Upper lobe of right lung (tissue), 1 donor: ENCODE measurements at regions not wholly inside any gene's neighbourhood (a gene's known extent, or its start where the extent isn't known, plus 50 kb on each side); places are given as distances from the start of the nearest gene placed in this dataset.

ENCODE experiments used
- ATAC-seq: fragments of 200-7000 bp; cut with Tn5 transposase; one replicate; pipeline ENCODE4 v1.9.1; 2020; ENCODE audit warnings: mild to moderate bottlenecking, moderate library complexity
- DNase-seq: peaks from one replicate; pipeline ENCODE4 v3.0.0-alpha.2; 2020
- H3K27ac ChIP-seq: fragments of 200-600 bp; one replicate; pipeline ENCODE4 v1.8.0; 2022
- H3K27me3 ChIP-seq: fragments of 200-600 bp; one replicate; pipeline ENCODE4 v1.8.0; 2022; ENCODE audit warnings: mild to moderate bottlenecking
- H3K36me3 ChIP-seq: fragments of 200-600 bp; one replicate; pipeline ENCODE4 v1.8.0; 2022
- H3K4me1 ChIP-seq: fragments of 200-600 bp; one replicate; pipeline ENCODE4 v1.8.0; 2022
- H3K4me3 ChIP-seq: fragments of 200-600 bp; one replicate; pipeline ENCODE4 v1.8.0; 2022; ENCODE audit warnings: mild to moderate bottlenecking
- H3K9me3 ChIP-seq: fragments of 200-600 bp; one replicate; pipeline ENCODE4 v1.8.0; 2022
- intact Hi-C: fragments of 100-400 bp; cut with DNase I; formaldehyde crosslinking; loops from one replicate; pipeline ENCODE4 v1.11.0; 2022
- TF ChIP-seq, protein P1 (sequence below): fragments of 200-600 bp; IDR thresholded peaks from one replicate; pipeline ENCODE4 v1.8.0; 2022; ENCODE audit warnings: antibody characterized with exemption
- donor health status: DM: no; HTN: yes; CAD: no; lungs with severe emphysema.

DNA sequence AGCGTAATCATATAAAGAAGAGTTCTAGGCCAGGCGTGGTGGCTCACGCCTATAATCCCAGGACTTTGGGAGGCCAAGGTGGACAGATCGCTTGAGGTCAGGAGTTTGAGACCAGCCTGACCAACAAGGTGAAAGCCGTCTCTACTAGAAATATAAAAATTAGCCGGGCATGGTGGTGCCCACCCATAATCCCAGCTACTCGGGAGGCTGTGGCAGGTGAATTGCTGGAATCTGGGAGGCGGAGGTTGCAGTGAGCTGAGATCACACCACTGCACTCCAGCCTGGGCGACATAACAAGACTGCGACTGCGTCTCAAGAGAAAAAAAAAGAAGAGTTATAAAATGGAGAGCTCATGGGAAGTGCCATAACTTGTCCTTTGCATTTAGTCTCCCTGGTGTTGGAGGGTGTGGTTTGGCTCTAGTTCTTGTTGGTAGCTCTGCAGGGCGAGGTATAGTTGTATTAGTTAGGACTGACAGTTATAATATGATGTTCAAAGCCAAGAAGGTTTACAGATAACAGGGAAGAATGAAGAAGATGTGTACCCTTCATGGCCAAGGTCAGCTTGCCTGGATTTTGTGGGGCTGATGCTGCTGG is 54.8 kb downstream of the UTRN start:
- H3K9me3 ChIP-seq = no peaks in the 10 kb centered on the region
- peaks cover 80% of the 10 kb centered on the region for H3K4me1 ChIP-seq
- TF ChIP-seq, protein P1, sequence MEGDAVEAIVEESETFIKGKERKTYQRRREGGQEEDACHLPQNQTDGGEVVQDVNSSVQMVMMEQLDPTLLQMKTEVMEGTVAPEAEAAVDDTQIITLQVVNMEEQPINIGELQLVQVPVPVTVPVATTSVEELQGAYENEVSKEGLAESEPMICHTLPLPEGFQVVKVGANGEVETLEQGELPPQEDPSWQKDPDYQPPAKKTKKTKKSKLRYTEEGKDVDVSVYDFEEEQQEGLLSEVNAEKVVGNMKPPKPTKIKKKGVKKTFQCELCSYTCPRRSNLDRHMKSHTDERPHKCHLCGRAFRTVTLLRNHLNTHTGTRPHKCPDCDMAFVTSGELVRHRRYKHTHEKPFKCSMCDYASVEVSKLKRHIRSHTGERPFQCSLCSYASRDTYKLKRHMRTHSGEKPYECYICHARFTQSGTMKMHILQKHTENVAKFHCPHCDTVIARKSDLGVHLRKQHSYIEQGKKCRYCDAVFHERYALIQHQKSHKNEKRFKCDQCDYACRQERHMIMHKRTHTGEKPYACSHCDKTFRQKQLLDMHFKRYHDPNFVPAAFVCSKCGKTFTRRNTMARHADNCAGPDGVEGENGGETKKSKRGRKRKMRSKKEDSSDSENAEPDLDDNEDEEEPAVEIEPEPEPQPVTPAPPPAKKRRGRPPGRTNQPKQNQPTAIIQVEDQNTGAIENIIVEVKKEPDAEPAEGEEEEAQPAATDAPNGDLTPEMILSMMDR = no peak
- intact Hi-C loops = no loop called here
- peak overlapping the region; percentile 26 for H3K27ac ChIP-seq
- no peaks in the 10 kb centered on the region for H3K27me3 ChIP-seq
- no peaks in the 10 kb centered on the region for H3K36me3 ChIP-seq
- no peak overlapping the region for H3K4me3 ChIP-seq
- DNase-seq (no peak), ATAC-seq (no peak)

DNA sequence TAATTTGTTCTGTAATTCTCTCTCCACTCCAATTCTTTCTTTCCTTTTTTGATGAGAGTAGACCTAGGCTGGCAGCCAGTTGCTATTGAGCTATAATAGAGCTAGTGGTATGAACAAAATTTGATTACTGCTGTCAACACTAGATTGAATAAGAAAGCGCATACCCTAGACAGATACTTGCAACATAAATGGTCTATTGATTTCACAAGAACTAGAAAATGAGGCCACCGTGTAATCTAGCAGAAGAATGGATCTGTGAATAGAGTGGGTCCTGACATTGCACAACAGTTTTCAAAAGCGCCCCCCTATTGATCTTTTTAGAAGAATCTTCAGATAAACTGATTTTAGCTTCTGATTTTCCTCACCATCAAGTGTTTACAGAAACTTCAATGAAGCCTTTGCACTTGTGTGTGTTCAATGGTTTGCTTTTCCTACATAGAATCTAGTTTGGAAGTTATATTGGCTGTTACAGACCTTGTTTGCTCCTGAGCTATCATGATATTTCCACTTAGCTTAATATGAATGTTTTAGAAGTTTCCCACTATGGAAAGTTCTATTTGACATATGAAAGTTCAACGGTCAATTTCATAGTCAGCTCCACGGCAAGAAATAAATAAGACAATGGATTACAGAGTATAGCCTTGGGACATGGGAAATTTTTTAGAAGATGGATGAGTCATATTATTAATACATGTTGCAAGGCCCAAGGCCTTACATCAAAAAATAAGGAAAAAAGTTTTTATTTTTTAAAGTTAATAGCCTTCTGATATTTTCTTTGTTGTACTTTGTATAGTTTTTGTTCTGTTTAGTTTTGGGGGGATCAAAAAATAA is 55.6 kb downstream of the UTRN start:
- intact Hi-C loops = no loop called here
- no peak overlapping the region for H3K27ac ChIP-seq
- H3K4me1 ChIP-seq = peaks cover 79% of the 10 kb centered on the region
- ATAC-seq = no peak
- no peaks in the 10 kb centered on the region for H3K27me3 ChIP-seq
- H3K36me3 ChIP-seq = no peaks in the 10 kb centered on the region
- no peaks in the 10 kb centered on the region for H3K9me3 ChIP-seq
- no peak for DNase-seq
- no peak overlapping the region for H3K4me3 ChIP-seq
- TF ChIP-seq, protein P1 = no peak

DNA sequence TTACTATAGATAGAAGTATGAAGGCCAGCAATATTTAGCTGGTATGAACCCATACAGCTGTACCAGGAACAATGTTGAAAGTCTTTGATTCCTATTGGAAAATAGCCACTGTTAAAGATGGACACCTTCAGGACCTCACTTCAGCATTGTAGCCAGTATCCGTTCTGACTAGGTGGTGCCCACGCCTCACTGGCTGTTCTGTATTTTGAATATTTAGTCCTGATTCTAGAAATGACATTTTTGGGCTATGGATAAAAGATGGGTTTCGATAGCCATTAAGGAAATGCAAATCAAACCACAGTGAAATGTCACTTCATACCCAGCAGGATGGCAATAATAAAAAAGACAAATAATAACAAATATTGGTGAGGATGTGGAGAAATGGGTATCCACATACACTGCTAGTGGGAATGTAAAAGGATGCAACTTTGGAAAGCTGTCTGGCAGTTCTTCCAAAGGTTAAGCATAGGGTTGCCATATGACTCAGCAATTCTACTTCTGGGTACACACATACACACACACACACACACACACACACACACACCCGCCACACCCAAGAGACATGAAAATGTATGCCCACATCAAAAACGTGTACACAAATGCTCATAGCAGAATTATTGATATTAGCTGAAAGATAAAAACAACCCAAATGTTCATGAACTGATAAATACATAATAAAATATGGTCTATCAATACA is 56.8 kb downstream of the UTRN start:
- H3K9me3 ChIP-seq = no peaks in the 10 kb centered on the region
- H3K36me3 ChIP-seq = no peaks in the 10 kb centered on the region
- intact Hi-C loops = no loop called here
- ATAC-seq = no peak
- TF ChIP-seq, protein P1 = no peak
- H3K27ac ChIP-seq = no peak overlapping the region
- peaks cover 80% of the 10 kb centered on the region for H3K4me1 ChIP-seq
- no peaks in the 10 kb centered on the region for H3K27me3 ChIP-seq
- no peak overlapping the region for H3K4me3 ChIP-seq
- no peak for DNase-seq

DNA sequence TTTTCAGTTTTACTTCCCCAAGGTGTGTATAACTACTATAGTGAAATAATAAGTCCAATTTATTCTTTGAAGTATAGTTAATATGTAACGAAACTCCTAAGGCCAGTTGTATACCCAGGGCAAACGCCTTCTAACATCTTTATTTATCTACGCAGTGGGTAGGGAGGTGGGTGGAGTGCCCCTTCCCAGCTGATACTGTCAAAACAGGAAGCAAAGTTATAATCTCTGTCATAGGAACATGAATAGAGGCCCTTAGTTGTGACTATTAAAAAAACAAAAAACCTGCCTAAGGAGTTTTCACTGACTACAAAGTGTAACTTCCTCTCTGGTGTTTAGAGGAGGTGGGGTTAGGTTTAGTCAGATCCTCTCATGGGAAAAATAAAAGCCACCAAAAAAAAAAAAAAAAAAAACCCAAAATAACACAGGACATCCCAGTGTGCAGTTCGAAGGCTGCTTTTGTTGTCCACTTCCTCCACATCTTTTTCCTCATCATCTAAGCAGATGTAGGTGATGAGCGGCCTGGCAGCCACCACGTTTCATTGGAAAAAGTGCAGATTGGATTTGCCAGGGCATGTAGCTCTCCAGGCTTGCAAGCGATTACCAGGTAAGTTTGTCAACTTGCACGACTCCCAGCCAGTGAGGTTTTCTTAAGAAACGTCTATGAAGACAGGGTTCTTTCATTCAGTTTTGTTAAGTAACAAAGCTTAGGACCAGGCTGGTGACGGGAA is 58.7 kb downstream of the UTRN start:
- intact Hi-C loops = no loop called here
- TF ChIP-seq, protein P1 = no peak
- Histone ChIP-seq H3K9me3 (no peaks in the 10 kb centered on the region), H3K4me3 (peak overlapping the region; percentile 25), H3K36me3 (no peaks in the 10 kb centered on the region), H3K27me3 (no peaks in the 10 kb centered on the region), H3K4me1 (peaks cover 73% of the 10 kb centered on the region), H3K27ac (peak overlapping the region; percentile 63)
- DNase-seq = no peak
- peak; percentile 72 for ATAC-seq

DNA sequence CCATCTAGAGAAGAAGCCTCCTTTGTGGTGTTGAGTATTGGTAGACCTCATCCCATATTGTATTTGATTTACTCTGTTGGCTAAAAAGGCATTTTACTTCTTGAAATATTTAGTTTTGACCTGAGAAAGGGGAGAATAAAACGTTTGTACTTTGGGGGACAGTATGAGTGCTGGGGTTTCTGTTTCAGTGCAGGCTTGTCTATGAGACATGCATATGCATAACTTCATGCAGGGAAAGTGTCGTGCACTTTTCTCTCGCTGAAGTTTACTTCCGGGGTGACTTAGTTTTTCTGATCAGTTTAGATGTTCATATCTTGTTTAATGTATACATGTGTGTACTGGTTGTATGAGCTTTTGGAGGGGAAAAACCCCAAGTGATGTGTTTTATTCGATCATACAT is 59.5 kb downstream of the UTRN start:
- peak overlapping the region; percentile 25 for H3K4me3 ChIP-seq
- no peak for ATAC-seq

More for the DNA sequence above, 59.5 kb downstream of the UTRN start:
- no peaks in the 10 kb centered on the region for H3K9me3 ChIP-seq
- H3K36me3 ChIP-seq = no peaks in the 10 kb centered on the region
- H3K27ac ChIP-seq = peak overlapping the region; percentile 63
- TF ChIP-seq, protein P1 = no peak
- no peak for DNase-seq
- intact Hi-C loops = no loop called here
- H3K27me3 ChIP-seq = no peaks in the 10 kb centered on the region
- peaks cover 74% of the 10 kb centered on the region for H3K4me1 ChIP-seq
